AG04449 (cell line): ENCODE measurements at regions not wholly inside any gene's neighbourhood (a gene's known extent, or its start where the extent isn't known, plus 50 kb on each side); places are given as distances from the start of the nearest gene placed in this dataset.

Experiments
- CTCF ChIA-PET: fragments of 350-600 bp; formaldehyde crosslinking; extraction: SDS; loops from one replicate; lab custom pipeline; 2021; ENCODE audit warnings: antibody characterized with exemption; lab: Yijun Ruan, JAX
- POLR2A ChIA-PET: fragments of 400-600, 350-600 bp; formaldehyde crosslinking; extraction: SDS; loops from one replicate; lab custom pipeline; 2020; ENCODE audit warnings: antibody characterized with exemption, inconsistent platforms; lab: Yijun Ruan, JAX
- DNase-seq: peaks from one replicate; pipeline ENCODE4 v3.0.0-alpha.2; 2010; ENCODE audit warnings: low read depth, low spot score
- H3K4me3 ChIP-seq: 2 replicates; pipeline ENCODE4 v1.5.1; 2011; ENCODE audit warnings: low read depth, mild to moderate bottlenecking, control low read depth, low read length
- TF ChIP-seq, protein P1 (sequence below): IDR thresholded peaks from one replicate; pipeline ENCODE4 v1.5.1; 2011; ENCODE audit warnings: mild to moderate bottlenecking, moderate library complexity, low read length, control low read depth, inconsistent platforms; ENCODE audit not compliant: insufficient read depth; ENCODE audit errors: missing control alignments

DNA sequence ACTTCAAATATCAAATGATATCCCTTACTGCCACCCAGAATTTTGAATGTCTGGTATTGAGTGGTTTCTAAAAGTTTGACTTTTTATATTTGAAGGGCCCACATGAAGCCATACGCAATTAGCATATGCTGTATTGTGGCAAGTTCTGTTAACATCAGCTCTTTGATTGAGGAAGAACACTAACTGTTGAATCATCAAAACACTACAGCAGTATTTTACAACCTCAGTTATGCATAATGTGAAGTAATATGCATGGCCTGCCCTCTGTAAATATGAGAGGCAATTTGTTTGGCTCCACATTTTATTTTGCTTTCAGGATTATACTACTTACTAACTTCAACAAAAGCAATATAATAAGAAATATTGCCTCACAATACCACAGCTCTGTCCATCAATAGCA lies 62.2 kb upstream of the DMD start:
- DNase-seq, result no peak
- H3K4me3 ChIP-seq, result no peak overlapping the region
- ChIA-PET CTCF (no interaction called here), POLR2A (no interaction called here)
- TF ChIP-seq, protein P1, sequence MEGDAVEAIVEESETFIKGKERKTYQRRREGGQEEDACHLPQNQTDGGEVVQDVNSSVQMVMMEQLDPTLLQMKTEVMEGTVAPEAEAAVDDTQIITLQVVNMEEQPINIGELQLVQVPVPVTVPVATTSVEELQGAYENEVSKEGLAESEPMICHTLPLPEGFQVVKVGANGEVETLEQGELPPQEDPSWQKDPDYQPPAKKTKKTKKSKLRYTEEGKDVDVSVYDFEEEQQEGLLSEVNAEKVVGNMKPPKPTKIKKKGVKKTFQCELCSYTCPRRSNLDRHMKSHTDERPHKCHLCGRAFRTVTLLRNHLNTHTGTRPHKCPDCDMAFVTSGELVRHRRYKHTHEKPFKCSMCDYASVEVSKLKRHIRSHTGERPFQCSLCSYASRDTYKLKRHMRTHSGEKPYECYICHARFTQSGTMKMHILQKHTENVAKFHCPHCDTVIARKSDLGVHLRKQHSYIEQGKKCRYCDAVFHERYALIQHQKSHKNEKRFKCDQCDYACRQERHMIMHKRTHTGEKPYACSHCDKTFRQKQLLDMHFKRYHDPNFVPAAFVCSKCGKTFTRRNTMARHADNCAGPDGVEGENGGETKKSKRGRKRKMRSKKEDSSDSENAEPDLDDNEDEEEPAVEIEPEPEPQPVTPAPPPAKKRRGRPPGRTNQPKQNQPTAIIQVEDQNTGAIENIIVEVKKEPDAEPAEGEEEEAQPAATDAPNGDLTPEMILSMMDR, result no peak

DNA sequence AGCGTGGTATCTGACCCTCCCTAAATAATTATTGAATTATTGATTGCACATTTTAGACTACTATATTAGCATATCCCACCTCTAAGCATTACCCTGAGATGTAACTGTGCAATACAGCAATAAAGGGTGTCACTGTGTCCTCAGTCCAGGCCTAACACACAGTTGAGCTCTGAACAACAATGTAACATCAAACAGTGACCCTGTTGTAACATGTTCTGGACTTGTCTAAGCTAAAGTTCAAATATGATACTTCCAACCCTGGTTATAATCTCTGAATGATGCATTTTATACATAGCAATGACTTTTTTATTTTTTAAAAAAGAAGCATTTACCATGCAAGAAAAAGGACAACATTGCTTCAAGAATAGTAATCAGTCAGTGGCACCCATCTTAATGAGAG lies 61.6 kb upstream of the DMD start:
- CTCF ChIA-PET, result no interaction called here
- no peak overlapping the region for H3K4me3 ChIP-seq
- POLR2A ChIA-PET, result no interaction called here
- no peak for DNase-seq
- TF ChIP-seq, protein P1, result no peak
